ENCODE measurements at regions not wholly inside any gene's neighbourhood (a gene's known extent, or its start where the extent isn't known, plus 50 kb on each side); places are given as distances from the start of the nearest gene placed in this dataset.

DNA sequence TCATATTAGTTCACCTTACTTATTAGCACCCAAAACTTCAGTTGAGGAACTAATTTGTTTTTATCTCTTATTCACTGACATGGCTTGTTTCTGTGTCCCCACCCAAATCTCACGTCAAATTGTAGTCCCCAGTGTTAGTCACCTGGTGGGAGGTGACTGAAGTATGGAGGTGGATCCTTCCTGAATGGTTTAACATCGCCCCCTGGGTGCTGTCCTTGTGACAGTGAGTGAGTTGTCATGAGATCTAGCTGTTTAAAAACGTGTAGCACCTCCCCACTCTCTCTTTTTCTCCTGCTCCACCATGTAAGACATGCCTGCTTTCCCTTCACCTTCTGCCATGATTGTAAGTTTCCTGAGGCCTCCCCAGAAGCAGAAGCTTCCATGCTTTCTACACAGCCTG is 75.0 kb upstream of the HECTD2 start:
- no peak for DNase-seq (ENCODE audit: low spot score)

DNA sequence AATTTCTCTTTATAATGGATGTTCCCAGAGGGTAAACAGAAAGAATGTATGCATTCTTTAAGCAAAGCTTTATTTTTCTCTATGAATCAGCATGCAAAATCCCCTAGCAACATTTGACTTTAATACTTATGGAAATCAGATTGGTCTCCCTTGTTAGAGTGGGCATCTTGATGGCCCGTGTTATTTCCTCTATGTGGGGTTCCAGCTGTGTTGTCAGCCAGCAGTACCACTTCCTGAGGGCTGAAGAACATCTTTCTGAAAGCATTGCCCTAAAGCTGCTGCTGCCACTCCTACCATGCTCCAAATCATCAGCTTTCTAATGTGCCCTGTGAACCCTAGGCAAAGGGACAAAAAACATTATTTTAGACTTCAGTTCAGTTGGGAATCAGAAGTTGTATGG is 70.4 kb upstream of the HECTD2 start:
- DNase-seq (ENCODE audit: low spot score): no peak

DNA sequence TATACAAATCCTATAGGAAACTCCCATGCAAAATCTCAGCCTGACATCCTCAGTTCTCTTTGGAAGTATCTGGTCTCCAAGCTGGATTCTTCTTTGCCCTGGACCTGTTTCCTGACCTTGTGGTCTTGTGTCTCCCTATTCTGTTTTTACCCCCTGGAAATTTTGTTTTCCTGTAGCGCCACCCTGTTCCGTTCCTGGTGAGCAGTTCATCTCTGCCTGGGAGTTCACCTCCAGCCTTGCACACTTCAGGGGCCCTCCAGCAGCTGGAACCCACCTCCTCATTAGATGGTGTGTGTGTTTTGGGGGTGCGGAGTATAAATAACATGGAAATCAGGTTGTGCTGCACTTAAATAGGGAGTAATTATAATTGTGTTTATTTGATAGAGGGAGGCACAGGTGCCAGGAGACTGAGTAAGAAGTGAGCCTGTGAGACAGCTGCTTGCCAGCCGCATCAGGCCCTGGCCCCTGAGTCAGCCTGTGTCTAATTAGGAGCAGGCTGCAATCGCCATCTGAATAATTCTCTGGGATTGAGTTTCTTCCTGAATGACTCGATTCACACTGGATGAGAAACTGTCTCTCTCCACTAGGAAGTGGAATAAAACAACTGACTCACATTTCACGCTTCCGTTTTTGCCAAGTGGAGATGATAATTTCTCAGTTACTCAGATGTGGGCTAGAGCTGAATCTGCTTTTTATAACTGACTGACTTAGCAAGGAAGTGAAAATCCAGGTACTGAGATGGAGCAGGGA is 69.4 kb upstream of the HECTD2 start:
- DNase-seq (ENCODE audit: low spot score): no peak

DNA sequence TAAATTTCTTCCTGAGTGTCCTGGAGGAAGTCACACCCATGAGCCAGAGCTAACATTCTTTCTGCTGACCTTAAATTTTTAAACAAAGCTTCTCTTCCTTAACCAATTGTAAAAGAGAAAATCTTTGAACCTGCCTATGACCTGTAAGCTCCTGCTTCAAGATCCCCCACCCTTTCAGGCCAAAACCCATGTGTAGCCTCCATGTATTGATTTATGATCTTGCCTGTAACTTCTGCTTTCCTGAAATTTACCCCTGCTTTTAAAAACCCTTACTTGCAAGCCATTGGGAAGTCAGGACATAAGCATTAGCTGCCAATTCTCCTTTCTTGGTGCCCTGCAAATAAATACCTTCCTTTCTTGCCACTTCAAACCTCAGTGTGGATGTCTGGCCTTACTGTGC is 68.5 kb upstream of the HECTD2 start:
- no peak for DNase-seq (ENCODE audit: low spot score)

DNA sequence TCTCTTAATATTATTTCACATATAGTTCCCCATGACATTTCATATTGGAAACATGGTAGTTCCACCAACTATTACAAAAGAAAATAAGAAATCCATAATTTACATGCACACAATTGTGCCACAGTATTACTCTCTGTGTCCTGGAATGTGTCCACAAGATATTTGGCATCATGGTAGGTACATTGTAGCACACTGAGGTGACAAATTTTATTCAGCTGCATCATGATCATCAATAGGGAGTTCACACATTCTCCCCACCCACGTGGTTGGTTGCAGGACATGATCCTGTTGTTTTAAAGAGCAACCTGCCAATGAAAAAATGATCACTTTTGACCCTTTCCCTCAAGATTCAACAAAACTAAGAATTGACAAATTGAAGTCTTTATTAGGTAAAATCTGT is 67.1 kb upstream of the HECTD2 start:
- no peak for DNase-seq (ENCODE audit: low spot score)

DNA sequence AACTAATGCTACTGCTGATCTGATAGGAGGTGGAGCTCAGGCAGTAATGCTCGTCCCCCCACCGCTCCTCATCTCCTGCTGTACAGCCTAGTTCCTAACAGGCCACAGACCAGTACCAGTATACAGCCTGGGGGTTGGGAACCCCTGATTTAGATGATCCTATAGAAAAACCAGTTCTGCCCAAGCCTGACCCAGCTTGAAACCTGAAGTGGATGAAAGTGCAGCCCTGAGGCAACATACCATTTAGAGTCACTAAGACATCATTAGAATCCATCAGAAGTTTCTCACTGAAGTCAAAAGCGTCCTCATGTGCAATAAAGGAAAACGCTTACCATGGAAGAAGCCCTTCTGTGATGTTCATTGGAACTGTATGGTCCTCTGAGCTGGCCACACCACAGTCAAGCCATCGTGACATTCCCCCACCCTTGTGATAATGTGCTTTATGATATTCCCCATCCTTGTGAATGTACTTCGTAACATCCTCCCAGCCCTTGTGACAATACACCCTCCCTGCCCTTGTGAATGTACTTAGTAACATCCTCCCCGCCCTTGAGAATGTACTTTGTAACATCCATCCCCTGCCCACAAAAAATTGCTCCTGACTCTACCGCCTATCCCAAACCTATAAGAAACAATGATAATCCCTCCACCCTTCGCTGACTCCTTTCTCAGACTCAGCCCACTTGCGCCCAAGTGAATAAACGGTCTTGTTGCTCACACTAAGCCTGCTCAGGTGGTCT is 65.9 kb upstream of the HECTD2 start:
- DNase-seq (ENCODE audit: low spot score): no peak

DNA sequence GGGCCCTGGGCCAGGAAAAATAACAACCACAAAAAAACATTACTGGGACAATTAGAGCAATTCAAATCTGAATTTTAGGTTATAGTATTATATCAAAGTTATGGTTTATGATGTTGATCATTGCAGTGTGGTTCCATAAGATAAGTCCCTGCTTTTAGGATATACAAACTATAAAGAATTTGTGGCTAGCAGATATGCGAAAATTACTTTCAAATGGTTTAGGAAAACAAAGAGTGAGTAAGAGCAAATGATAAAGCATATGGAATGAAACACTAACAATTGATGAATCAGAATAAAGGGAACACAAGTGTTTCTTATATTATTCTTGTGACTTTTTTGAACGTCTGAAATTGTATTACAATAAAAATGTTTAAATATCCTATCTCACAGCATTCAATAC is 64.4 kb upstream of the HECTD2 start:
- no peak for DNase-seq (ENCODE audit: low spot score)

DNA sequence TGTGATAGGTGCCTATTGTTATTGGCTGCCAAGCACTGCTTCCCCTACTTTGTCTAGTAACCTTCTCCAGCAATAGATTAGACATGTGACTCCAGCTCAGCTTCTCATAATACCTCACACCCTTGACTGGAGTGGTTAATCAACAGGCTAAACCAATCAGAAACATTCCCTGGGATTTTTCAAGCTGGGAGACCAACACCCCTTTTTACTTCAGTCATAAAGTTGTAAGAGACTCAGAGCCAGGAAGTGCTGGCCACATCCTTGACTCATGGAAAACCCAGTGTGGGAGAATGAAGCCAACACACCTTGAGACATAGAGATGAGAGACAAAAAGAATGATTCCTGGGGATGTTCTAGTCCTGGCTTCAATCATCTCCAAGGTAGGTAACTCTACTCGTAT is 62.6 kb upstream of the HECTD2 start:
- DNase-seq (ENCODE audit: low spot score): no peak

DNA sequence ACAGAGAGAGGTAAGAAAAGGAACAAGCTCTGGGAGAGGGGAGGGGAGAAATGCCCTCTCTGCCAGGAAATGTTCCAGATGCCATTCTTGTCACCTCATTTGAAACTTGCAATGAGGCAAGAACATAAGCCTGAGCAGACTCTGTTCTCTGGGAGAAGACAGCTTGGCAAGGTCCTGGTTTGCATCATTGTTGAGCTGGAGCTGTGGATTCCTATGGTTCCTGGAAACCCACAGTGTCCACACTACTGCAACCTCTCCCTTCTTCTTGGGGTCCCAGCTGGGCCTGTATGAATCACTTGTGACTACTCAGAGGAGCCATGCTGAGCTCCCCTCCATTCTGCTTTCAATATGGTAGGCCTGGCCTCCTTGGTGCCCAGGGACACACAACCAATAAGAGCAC is 60.8 kb upstream of the HECTD2 start:
- peak; percentile 66 for DNase-seq (ENCODE audit: low spot score)

DNA sequence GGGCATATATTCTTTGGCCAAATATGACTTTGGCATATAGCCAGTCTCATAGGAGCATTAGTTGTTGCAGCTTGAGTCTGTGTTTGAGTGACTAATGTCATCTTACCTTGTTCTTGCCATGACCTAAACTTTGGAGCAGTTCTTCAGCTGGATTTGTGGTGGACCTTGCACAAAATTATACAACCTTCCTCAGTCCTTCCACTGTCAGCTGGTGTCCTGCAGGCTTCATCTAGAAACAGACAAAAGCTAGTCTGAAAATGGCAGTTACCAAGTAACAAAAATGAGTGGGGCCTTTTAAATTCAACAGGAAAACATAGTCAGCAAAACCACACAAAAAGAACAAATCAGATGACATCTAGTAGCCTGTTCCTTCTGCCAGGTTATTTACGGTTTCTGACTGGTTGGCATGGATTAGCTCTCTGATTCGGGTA is 59.5 kb upstream of the HECTD2 start:
- DNase-seq (ENCODE audit: low spot score): no peak

DNA sequence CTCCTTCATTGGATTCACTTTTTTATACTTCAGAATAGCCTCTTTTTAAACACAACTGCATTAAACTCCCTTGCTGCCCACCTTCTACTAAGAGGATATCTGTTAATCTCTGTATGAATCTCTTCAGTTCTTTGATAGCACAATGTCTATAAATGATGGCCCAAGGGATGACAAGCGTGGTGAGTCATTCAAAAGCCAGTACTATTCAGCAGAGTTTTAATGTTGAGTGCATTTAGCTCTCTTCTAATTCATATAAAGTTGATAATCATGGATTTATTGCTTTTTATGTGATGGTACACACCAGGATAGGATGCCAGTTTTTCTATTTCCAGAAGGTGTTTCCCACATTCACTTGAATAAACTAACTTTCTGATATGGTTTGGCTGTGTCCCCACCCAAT is 57.4 kb upstream of the HECTD2 start:
- no peak for DNase-seq (ENCODE audit: low spot score)

DNA sequence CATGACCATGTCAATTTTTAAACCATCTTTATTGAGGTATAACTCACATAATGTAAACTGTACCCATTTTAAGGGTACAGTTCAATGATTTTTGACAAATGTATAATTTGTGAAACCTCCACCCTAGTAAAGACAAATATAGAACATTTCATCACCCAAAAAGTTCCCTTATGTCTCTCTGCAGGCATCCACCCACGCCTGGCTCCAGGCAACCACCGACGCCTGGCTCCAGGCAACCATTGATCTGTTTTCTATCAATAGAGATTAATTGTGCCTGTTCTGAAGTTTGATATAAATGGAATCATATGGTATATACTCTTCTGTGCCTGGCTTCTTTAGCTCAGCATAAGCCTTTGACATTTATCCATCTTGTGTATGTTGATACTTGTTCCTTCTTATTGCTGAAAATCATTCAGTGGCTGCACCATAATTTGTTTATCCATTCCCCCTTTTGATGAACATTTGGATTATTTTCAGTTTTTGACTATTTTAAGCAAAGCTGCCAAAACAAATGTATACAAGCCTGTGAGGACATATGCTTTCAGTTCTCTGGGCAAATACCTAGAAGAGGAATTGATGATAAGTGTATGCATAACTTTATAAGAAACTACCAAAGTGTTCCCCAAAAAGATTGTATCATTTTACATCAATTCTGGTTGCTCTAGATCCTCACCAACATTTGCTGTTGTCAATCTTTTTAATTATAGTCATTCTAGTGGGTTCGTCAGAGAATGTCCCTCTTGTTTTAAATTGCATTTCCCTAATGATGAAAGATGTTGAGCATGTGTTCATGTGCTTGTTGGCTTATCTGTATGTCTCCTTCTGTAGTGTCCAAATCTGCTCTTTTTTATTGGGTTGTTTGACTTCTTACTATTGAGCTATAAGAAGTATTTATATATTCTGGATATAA is 55.7 kb upstream of the HECTD2 start:
- DNase-seq (ENCODE audit: low spot score): no peak

DNA sequence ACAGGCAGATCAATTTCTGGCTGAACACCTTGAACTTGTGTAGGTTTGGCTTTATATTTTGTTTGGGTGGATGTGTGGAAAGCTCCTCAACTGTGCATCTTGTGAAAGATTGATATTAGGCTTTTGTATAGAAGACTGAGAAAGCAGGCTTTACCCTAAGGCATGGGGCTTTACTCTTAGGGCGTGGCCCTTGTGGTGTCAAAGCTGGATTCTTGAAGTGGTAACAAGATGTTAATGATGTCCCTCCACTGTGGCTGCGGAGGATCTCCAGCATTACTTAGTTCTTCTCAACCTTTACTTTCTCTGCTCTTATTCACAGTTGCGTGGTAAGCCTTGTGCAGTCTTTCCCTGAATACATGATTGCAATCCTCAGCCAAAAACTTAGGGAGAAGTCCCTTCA is 54.1 kb upstream of the HECTD2 start:
- no peak for DNase-seq (ENCODE audit: low spot score)

DNA sequence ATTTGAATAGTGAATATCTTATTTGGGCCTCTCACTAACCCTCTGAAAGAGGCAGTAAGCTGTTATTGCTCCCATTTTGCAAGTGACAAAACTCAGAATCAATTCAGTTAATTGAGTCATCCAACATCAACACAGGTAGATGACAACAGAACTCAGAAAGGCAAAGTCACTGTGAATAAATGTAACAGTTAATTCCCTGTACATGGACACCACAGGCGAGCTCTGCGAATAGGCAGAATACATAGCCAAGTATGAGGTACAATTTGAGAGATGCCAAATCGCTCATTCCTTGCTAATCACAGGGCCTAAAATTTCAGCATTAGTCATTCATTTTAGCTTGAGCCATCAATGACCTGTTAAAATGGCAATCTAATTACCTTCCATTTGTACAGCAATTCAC is 52.6 kb upstream of the HECTD2 start:
- DNase-seq (ENCODE audit: low spot score): no peak
